ENCODE measurements at regions not wholly inside any gene's neighbourhood (a gene's known extent, or its start where the extent isn't known, plus 50 kb on each side); places are given as distances from the start of the nearest gene placed in this dataset.

DNA sequence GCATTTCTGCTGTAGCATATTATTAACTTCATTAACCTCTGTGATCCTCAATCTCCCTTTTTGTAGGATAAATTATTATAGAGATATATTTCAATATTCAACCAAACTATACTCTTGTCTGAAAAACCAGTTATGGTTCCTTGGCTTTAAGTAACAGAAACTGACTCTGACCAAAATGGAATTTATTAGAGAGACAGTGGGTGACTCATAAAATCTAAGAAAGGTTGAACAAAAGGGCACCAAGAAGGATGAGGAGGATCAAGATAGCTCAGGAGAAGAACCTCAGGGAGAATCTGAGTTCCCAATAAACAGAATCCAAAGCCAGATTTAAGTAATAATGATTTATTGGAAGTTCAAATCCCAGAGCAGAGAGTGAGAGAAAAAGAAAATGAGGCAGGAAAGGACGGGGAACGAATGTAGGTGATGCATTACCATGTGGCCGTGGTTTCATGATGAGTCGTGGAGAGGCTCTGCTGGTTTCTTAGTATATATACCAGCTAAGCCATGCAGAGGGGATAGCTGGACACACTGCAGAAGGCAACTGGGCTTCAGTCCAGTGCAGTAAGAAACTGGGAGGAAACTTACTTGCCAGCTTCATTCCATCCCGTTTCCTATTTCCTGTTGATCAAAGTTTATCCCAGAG lies 151.5 kb upstream of the GOT2 start:
- Histone ChIP-seq H3K36me3 (ENCODE audit: low read depth, low read length) (no peaks in the 10 kb centered on the region), H4K20me1 (ENCODE audit: low read length) (no peaks in the 10 kb centered on the region), H3K9me2 (replicated peaks; ENCODE audit: low read length) (no peaks in the 10 kb centered on the region), H3K9ac (ENCODE audit: low read length) (no peak overlapping the region), H3K79me2 (ENCODE audit: low read length) (no peaks in the 10 kb centered on the region), H3K4me3 (ENCODE audit: low read length) (no peak overlapping the region), H3K4me1 (ENCODE audit: insufficient read depth, low read length) (no peaks in the 10 kb centered on the region), H3K9me3 (ENCODE audit: low read length) (no peaks in the 10 kb centered on the region), H3K27me3 (ENCODE audit: low read length) (no peaks in the 10 kb centered on the region), H3K4me2 (ENCODE audit: low read length) (no peak overlapping the region), H3F3A (ENCODE audit: low read length, unreplicated experiment) (no peaks in the 10 kb centered on the region), H3K27ac (ENCODE audit: low read length) (no peak overlapping the region), H2AFZ (ENCODE audit: low read length) (no peak overlapping the region)
- intact Hi-C loops (cut with micrococcal nuclease) = no loop called here
- TF ChIP-seq EZH2 (IDR thresholded peaks at IDR 0.05; ENCODE audit: low read length, unreplicated experiment) (no peak), EZH2phosphoT487 (IDR thresholded peaks at IDR 0.05; ENCODE audit: borderline replicate concordance, low read length) (no peak)
- TF ChIP-seq, protein P1, sequence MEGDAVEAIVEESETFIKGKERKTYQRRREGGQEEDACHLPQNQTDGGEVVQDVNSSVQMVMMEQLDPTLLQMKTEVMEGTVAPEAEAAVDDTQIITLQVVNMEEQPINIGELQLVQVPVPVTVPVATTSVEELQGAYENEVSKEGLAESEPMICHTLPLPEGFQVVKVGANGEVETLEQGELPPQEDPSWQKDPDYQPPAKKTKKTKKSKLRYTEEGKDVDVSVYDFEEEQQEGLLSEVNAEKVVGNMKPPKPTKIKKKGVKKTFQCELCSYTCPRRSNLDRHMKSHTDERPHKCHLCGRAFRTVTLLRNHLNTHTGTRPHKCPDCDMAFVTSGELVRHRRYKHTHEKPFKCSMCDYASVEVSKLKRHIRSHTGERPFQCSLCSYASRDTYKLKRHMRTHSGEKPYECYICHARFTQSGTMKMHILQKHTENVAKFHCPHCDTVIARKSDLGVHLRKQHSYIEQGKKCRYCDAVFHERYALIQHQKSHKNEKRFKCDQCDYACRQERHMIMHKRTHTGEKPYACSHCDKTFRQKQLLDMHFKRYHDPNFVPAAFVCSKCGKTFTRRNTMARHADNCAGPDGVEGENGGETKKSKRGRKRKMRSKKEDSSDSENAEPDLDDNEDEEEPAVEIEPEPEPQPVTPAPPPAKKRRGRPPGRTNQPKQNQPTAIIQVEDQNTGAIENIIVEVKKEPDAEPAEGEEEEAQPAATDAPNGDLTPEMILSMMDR (conservative IDR thresholded peaks at IDR 0.05; ENCODE audit: low read depth, low read length) = no peak
- CTCF ChIA-PET = no interaction called here
- no TSS peak for BruUV-seq (replicated peaks)
- POLR2A ChIA-PET (ENCODE audit: unreplicated experiment) = no interaction called here
- ATAC-seq = no peak
- DNase-seq = no peak

DNA sequence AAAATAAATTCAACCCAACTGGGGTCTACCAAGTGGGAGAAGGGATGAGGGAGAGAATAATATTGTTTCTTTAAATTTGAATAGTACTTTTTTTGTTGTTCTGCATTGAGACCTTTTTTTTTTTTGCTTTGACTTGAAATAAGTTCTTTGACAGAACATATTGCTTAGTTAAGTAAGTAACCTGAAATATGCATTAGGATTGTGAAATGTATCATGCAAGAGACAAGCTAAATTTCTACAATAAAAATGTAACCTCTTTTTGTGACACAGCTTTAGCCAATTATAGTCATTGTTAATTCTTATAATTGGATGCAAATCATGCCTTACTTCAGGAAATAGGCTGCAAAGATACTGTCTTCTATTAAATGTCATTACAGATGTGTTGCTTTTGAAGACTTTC lies 150.0 kb upstream of the GOT2 start:
- Histone ChIP-seq H3K4me2 (ENCODE audit: low read length) (no peak overlapping the region), H4K20me1 (ENCODE audit: low read length) (no peaks in the 10 kb centered on the region), H3K27ac (ENCODE audit: low read length) (no peak overlapping the region), H2AFZ (ENCODE audit: low read length) (no peak overlapping the region), H3K4me1 (ENCODE audit: insufficient read depth, low read length) (no peaks in the 10 kb centered on the region), H3K36me3 (ENCODE audit: low read depth, low read length) (no peaks in the 10 kb centered on the region), H3K79me2 (ENCODE audit: low read length) (no peaks in the 10 kb centered on the region), H3K9ac (ENCODE audit: low read length) (no peak overlapping the region), H3K9me3 (ENCODE audit: low read length) (no peaks in the 10 kb centered on the region), H3K27me3 (ENCODE audit: low read length) (no peaks in the 10 kb centered on the region), H3K9me2 (replicated peaks; ENCODE audit: low read length) (no peaks in the 10 kb centered on the region), H3K4me3 (ENCODE audit: low read length) (no peak overlapping the region), H3F3A (ENCODE audit: low read length, unreplicated experiment) (no peaks in the 10 kb centered on the region)
- POLR2A ChIA-PET (ENCODE audit: unreplicated experiment) = no interaction called here
- BruUV-seq (replicated peaks) = no TSS peak
- ATAC-seq (no peak), DNase-seq (no peak)
- CTCF ChIA-PET = no interaction called here
- TF ChIP-seq EZH2phosphoT487 (IDR thresholded peaks at IDR 0.05; ENCODE audit: borderline replicate concordance, low read length) (no peak), EZH2 (IDR thresholded peaks at IDR 0.05; ENCODE audit: low read length, unreplicated experiment) (no peak)
- TF ChIP-seq, protein P1 (conservative IDR thresholded peaks at IDR 0.05; ENCODE audit: low read depth, low read length) = no peak
- intact Hi-C loops (cut with micrococcal nuclease) = no loop called here

DNA sequence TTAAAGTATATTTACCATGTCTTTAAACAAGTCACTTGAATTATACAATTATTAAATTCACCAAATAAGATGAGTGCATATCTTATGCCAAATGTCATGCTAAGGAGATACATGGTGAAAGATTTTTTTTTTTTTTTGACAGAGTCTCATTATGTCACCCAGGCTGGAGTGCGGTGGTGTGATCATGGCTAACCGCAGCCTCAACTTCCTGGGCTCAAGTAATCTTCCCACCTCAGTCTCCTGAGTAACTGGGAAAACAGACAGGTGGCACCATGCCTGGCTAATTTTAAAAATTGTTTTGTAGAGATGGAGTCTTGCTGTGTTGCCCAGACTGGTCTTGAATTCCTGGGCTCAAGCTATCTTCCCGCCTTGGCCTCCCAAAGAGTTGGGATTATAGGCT lies 149.0 kb upstream of the GOT2 start:
- no peaks in the 10 kb centered on the region for H3K36me3 ChIP-seq (ENCODE audit: low read depth, low read length)
- CTCF ChIA-PET = no interaction called here

More for the DNA sequence above, 149.0 kb upstream of the GOT2 start:
- ATAC-seq (no peak), DNase-seq (no peak)
- no peaks in the 10 kb centered on the region for H3K27me3 ChIP-seq (ENCODE audit: low read length)
- H3K9me2 ChIP-seq (replicated peaks; ENCODE audit: low read length) = no peaks in the 10 kb centered on the region
- H3K4me1 ChIP-seq (ENCODE audit: insufficient read depth, low read length) = no peaks in the 10 kb centered on the region
- no peak for TF ChIP-seq EZH2phosphoT487 (IDR thresholded peaks at IDR 0.05; ENCODE audit: borderline replicate concordance, low read length)
- TF ChIP-seq EZH2 (IDR thresholded peaks at IDR 0.05; ENCODE audit: low read length, unreplicated experiment) = no peak
- BruUV-seq (replicated peaks) = no TSS peak
- POLR2A ChIA-PET (ENCODE audit: unreplicated experiment) = no interaction called here
- no peaks in the 10 kb centered on the region for H4K20me1 ChIP-seq (ENCODE audit: low read length)
- H3K27ac ChIP-seq (ENCODE audit: low read length) = no peak overlapping the region
- H3K79me2 ChIP-seq (ENCODE audit: low read length) = no peaks in the 10 kb centered on the region
- no peaks in the 10 kb centered on the region for H3K9me3 ChIP-seq (ENCODE audit: low read length)
- no peak overlapping the region for H3K9ac ChIP-seq (ENCODE audit: low read length)
- no peak overlapping the region for H3K4me2 ChIP-seq (ENCODE audit: low read length)
- H2AFZ ChIP-seq (ENCODE audit: low read length) = no peak overlapping the region
- no peaks in the 10 kb centered on the region for H3F3A ChIP-seq (ENCODE audit: low read length, unreplicated experiment)
- no peak overlapping the region for H3K4me3 ChIP-seq (ENCODE audit: low read length)
- intact Hi-C loops (cut with micrococcal nuclease) = no loop called here

All from PC-3 (cell line).